H4 (cell line): ENCODE measurements at regions not wholly inside any gene's neighbourhood (a gene's known extent, or its start where the extent isn't known, plus 50 kb on each side); places are given as distances from the start of the nearest gene placed in this dataset.

Experiments
- DNase-seq: peaks from one replicate; pipeline ENCODE4 v3.0.0-alpha.2; 2015; ENCODE audit warnings: low spot score

- DNase-seq, result peak; percentile 68
Measured at GRCh38 chr9:115615821-115616665, 498.1 kb upstream of the TNC start.

- DNase-seq, result no peak
Measured at GRCh38 chr9:115616666-115617239, 498.8 kb upstream of the TNC start.

- no peak for DNase-seq
Measured at GRCh38 chr9:115625251-115625650, 507.3 kb upstream of the TNC start.

GRCh38 chr9:115625954-115626353 is 508.0 kb upstream of the TNC start:
- DNase-seq, result no peak

- no peak for DNase-seq
Measured at GRCh38 chr9:115627511-115627910, 509.6 kb upstream of the TNC start.

GRCh38 chr9:115628426-115628825 is 510.5 kb upstream of the TNC start:
- DNase-seq, result no peak

GRCh38 chr9:115629879-115630840 is 512.2 kb upstream of the TNC start:
- no peak for DNase-seq

- no peak for DNase-seq
Measured at GRCh38 chr9:115632391-115632790, 514.4 kb upstream of the TNC start.

- no peak for DNase-seq
Measured at GRCh38 chr9:115633104-115633503, 515.1 kb upstream of the TNC start.

- DNase-seq, result no peak
Measured at GRCh38 chr9:115635680-115636383, 517.8 kb upstream of the PAPPA start.

- DNase-seq, result no peak
Measured at GRCh38 chr9:115636596-115636995, 517.0 kb upstream of the PAPPA start.

- no peak for DNase-seq
Measured at GRCh38 chr9:115637661-115638060, 515.9 kb upstream of the PAPPA start.

GRCh38 chr9:115640887-115641286 is 512.7 kb upstream of the PAPPA start:
- DNase-seq, result peak; percentile 9

- DNase-seq, result no peak
Measured at GRCh38 chr9:115642285-115642684, 511.3 kb upstream of the PAPPA start.

GRCh38 chr9:115643948-115644727 is 509.5 kb upstream of the PAPPA start:
- DNase-seq, result no peak

- DNase-seq, result peak; percentile 80
Measured at GRCh38 chr9:115649991-115650472, 503.6 kb upstream of the PAPPA start.

- DNase-seq, result peak; percentile 34
Measured at GRCh38 chr9:115650768-115651167, 502.8 kb upstream of the PAPPA start.

GRCh38 chr9:115651461-115651860 is 502.1 kb upstream of the PAPPA start:
- no peak for DNase-seq

GRCh38 chr9:115653171-115653606 is 500.4 kb upstream of the PAPPA start:
- DNase-seq, result no peak

- no peak for DNase-seq
Measured at GRCh38 chr9:115657695-115658094, 495.9 kb upstream of the PAPPA start.

GRCh38 chr9:115665519-115665918 is 488.1 kb upstream of the PAPPA start:
- DNase-seq, result no peak
